HG03103 (cell line): ENCODE measurements at regions not wholly inside any gene's neighbourhood (a gene's known extent, or its start where the extent isn't known, plus 50 kb on each side); places are given as distances from the start of the nearest gene placed in this dataset.
"Not testable (repeated sequence)": the region's sequence is repeated elsewhere in the genome, so short reads cannot be mapped to it uniquely, and the experiment has no call there.

Source experiments
- ATAC-seq: cut with Tn5 transposase; IDR thresholded peaks from one replicate; pipeline ENCODE4 v1.9.1; 2021; ENCODE audit warnings: low read depth; ENCODE audit not compliant: unreplicated experiment

DNA sequence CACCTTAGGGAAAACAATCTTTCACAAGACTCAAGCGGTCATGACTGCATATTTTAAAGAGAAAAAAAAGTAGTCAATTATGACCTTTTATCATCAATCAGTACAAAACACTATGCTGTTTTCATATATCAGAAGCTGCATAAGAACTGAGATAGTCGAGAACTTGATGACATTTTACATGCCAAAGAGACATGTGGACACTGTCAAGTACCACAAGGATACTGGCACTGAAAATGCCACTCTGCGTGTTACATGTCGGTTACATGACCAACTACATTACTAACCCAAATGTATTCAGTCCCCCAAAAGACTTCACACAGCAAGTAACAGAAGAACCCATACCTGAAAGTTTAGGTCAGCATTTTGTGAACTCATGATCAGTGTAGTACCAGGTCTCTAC, 975.0 kb upstream of the ADGRL4 start:
- no peak for ATAC-seq

DNA sequence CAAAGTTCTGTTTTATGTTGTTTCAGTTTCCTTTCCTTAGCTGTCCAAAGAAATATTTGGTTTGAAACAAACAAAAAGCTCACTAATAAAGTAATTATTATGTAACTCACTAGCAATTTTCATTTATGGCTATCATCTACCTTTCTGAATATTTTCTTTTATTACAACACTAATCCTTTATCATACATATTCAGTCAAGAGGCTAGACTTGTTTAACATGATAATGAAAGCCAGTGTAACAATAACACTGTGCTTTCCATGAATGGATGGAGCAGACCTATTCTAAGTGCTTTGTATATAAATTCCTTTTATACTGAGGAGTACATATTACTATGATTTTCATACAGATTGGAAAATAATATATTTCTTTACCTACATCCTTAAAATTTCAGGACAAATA, 972.8 kb upstream of the ADGRL4 start:
- ATAC-seq: no peak

DNA sequence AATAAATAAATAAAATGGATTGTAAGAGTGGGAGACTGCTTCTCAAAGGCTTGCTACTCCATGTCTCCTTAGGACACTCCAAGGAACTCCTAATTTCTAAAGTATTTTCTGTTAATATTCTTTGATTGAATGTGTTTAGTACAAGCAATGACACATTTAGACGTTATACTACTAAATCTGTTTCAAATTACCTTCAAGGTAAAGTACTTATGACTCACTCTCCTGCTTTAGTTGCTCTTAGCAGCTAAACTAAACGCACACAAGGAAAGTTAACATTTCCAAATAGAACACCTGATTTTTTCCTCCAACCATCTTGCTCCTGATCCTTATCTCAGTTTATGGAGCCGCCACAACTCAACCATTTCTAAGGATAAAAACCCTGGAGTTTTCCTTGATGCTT, 969.8 kb upstream of the ADGRL4 start:
- no peak for ATAC-seq

DNA sequence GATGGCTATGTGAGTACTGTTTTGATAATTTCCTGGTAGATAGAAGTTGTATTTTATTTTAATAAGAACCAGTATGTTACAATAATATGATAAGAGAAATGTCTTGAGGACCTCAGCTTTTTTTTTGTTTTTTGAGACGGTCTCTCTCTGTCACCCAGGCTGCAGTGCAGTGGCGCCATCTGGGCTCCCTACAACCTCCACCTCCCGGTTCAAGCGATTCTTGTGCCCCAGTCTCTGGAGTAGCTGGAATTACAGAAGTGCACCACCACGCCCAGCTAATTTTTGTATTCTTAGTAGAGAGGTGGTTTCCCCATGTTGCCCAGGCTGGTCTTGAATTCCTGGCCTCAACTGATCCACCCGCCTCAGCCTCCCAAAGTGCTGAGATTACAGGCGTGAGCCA, 968.1 kb upstream of the ADGRL4 start:
- no peak for ATAC-seq

- ATAC-seq: no peak
Measured at GRCh38 chr1:79969886-79970285, 963.4 kb upstream of the ADGRL4 start.

- no peak for ATAC-seq
Measured at GRCh38 chr1:79966438-79966837, 959.9 kb upstream of the ADGRL4 start.

DNA sequence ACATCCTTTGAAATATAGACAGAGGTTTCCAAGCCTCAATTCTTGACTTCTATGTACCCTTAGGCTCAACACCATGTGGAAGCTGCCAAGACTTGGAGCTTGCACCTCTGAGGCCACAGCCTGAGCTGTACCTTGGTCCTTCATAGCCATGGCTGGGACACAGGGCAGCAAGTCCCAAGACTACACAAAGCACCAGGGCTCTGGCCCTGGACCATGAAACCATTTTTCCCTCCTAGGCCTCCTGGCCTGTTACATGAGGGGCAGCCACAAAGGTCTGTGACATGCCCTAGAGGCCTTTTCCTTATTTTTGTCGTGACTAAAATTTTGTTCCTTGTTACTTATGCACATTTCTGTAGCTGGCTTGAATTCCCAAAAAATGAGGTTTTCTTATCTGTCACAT, 953.1 kb upstream of the ADGRL4 start:
- no peak for ATAC-seq

GRCh38 chr1:79955966-79956365, 949.4 kb upstream of the ADGRL4 start:
- no peak for ATAC-seq

GRCh38 chr1:79950511-79950910, 944.0 kb upstream of the ADGRL4 start:
- ATAC-seq: no peak

GRCh38 chr1:79945391-79945790, 938.9 kb upstream of the ADGRL4 start:
- no peak for ATAC-seq

DNA sequence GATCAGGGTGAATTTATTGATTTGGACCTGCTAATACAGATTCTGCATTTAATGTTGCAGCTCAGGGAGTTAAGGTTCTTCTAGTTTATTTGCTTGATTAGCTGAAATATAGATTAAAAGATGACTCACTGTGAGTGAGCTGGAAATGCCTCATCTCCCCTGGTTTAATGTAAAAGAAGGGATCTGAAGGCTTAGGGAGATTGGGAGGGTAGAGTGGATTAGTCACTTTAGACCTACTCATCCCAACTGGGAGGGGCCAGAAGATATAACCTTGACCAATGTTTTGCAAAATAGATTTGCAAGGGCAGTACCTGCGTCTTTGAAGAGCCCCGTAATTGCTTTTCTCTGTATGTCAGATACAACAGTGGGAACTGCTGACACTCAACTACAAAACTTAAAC, 922.8 kb upstream of the ADGRL4 start:
- ATAC-seq: no peak

DNA sequence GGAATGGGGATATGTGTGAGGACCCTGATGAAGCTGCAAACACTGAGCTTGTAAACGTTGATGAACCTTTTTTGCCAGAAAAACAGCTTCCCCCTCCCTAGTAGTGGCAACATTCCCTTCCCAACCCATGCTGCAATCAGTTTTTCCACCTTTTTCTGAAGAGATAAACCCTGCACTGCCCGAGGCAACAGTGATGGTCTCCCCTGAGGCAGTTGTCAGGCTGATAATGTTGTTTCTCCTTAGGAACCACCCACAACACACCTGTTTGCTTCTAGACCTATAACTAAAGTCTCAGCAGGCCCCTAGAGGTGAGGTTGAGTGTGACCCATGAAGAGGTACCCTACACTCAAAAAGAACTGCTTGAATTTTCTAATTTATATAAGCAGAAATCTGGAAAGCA, 922.4 kb upstream of the ADGRL4 start:
- no peak for ATAC-seq

DNA sequence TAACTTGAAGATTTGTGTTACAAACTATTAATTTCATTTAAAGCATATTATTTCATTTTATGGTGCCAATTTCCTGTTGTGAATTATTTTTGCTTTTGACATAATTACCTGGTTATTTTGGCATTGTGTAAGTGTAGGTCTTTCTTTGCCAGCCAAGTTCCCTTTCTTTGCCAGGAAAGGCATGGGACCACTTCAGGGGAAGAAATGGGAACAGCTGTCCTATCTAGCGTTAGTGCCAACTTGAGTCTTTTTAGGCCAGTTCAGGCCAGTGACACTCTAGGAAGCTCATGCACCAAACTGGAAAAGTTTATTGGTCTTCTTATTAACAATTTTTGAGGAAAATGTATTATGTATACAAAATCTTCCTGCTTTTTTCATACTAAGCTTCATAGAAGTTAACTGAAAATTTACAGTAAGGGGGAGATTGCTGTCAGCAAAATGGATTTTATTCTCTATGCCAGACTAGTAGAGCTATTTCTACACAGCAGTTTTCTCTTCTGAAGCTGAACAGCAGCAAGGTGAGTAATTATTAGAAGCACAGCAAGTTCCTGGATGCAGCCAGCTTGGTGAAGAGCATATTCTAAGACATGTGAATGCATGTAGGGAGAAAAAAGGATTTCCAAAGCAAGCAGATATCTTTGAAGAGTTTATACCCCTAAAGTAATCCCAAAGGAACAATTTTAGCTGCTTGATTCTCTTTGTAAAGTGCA, 914.6 kb upstream of the ADGRL4 start:
- ATAC-seq: no peak

- no peak for ATAC-seq
Measured at GRCh38 chr1:79914896-79915295, 908.4 kb upstream of the ADGRL4 start.

DNA sequence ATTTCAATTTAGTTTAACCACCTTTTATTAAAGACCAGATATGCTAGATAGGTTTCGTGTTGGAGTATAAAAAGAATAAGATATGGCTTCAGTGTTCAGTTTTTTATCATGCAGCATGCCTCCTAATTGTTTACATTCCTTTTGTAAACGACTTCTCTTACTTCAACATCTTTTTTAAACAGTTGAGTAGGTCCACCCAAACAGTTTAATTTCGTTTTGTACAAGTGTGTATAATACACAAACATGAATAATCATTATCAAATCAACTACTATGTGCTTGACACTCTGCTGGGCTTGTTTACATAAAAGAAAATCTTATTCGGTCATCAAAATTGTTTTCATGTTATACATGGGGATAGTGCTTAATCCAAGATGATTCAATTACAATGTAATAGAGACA, 906.3 kb upstream of the ADGRL4 start:
- ATAC-seq: no peak

- no peak for ATAC-seq
Measured at GRCh38 chr1:79903321-79903720, 896.8 kb upstream of the ADGRL4 start.

- no peak for ATAC-seq
Measured at GRCh38 chr1:79902418-79902817, 895.9 kb upstream of the ADGRL4 start.

GRCh38 chr1:79899914-79900313, 893.4 kb upstream of the ADGRL4 start:
- no peak for ATAC-seq

DNA sequence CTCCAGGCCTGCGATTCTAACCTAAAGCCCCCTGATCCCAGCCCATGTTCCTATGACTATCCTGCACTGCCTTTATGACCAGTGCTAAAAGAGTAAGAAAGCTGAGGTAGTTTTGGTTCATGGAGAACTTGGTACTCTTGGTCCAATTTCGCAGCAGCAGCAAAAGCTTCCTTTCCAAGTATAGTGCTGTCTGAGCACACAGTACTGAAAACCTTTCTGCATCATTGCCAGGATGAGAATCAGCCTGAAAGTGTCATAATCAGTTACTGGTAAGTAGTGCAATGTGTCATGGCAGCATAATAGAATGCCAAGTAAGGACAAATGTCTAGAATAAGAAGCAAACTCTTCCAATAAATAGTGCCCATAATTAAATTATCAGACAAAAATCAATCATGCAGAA, 889.6 kb upstream of the ADGRL4 start:
- no peak for ATAC-seq

- ATAC-seq: no peak
Measured at GRCh38 chr1:79895573-79895972, 889.0 kb upstream of the ADGRL4 start.

- ATAC-seq: not testable (repeated sequence)
Measured at GRCh38 chr1:79894129-79894528, 887.6 kb upstream of the ADGRL4 start.

DNA sequence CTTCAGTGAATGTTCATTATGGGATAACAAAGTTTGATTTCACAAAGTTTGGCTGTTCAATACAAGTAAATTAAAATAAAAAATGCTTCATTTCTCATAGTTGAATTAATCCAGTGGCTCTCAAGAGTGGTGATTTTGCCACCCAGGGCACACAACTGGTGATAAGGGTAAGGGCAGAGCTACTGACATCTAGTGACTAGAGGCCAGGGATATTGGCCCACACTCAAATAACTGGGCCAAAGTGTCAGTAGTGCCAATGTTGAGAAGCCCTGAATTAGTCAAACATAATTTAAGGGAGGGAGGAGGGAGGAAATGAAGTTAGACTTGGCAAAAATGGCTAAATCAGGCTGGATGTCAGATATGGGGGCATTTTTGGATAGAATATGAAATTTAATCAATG, 880.5 kb upstream of the ADGRL4 start:
- no peak for ATAC-seq

- ATAC-seq: no peak
Measured at GRCh38 chr1:79885101-79885500, 878.6 kb upstream of the ADGRL4 start.
